ENCODE measurements at regions not wholly inside any gene's neighbourhood (a gene's known extent, or its start where the extent isn't known, plus 50 kb on each side); places are given as distances from the start of the nearest gene placed in this dataset.
A peak's percentile ranks its signal among the peaks of the same experiment; 100 is the strongest.

DNA sequence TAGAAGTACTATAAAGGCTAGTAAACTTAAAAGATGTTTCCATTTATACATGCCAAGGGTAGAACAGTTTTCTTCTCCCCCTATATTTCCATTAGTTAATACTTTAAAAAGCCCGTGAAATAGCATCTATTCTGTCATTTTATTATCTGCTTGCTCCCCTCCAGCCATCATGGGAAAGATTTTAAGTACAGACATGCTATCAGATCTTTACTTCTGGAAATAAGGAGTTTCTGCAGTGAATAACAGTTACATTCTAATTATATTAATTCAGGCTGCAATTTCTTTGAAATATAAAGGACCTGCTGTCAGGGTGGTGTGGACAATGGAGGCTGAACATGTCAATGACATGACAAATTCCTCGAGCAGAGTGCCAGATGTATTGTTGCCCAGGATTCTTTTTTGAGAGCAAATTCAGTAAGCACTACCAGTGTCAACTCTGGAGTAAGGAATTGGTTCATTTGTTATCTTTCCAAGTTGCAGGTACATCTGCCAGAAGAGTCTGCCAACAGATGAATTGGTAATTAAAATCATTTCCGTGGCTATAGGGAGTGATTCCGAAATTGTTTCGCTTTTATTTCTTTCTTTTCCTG, 151.3 kb downstream of the BTG1 start:
- H3K27me3 ChIP-seq (replicated peaks in 1 of 2; ENCODE audit: control insufficient read depth in 2 of 2, extremely low read depth in 1 of 2, insufficient read depth in 2 of 2, low read length in 1 of 2): no peaks in the 10 kb centered on the region
- Mint-ChIP-seq H3K4me3 (no peak overlapping the region), H3K9me3 (peaks cover 4 to 23% (median 7%) of the 10 kb centered on the region in 3 donors), H3K36me3 (peaks cover 14% of the 10 kb centered on the region), H3K27me3 (no peaks in the 10 kb centered on the region), H3K27ac (no peak overlapping the region), H3K4me1 (peaks cover 41 to 51% (median 44%) of the 10 kb centered on the region in 3 donors)
- H3K27ac ChIP-seq (ENCODE audit: low read length): no peak overlapping the region
- 83% methylated on average over 1 of the region's 5 CpGs for WGBS (ENCODE audit: insufficient coverage)
- H3K4me3 ChIP-seq (ENCODE audit: control insufficient read depth in 1 of 2, extremely low read depth in 1 of 2, low read length in 1 of 2): no peak overlapping the region
- DNase-seq (no peak), ATAC-seq (replicated peaks in 1 of 4) (no peak)
- no peaks in the 10 kb centered on the region for H3K9me3 ChIP-seq
- POLR2A ChIA-PET: interaction anchor here (0.5 to 0.6 kb wide), 2 partner anchors 80 to 141 kb away, joined by 3 to 5 read pairs; no protein-coding TSS in a partner anchor
- peaks cover 6 to 9% of the 10 kb centered on the region in 2 experiments for H3K4me1 ChIP-seq (ENCODE audit: control insufficient read depth in 1 of 2, extremely low read depth in 1 of 2, insufficient read depth in 2 of 2, low read length in 2 of 2)
- H3K36me3 ChIP-seq (ENCODE audit: control insufficient read depth in 2 of 2, extremely low read depth in 1 of 2, insufficient read depth in 1 of 2, low read length in 1 of 2): no peaks in the 10 kb centered on the region
- CTCF ChIA-PET: no interaction called here

- no peak overlapping the region for H3K27ac Mint-ChIP-seq
Observed at GRCh38 chr12:91993287-91994017, 152.2 kb downstream of the BTG1 start.

DNA sequence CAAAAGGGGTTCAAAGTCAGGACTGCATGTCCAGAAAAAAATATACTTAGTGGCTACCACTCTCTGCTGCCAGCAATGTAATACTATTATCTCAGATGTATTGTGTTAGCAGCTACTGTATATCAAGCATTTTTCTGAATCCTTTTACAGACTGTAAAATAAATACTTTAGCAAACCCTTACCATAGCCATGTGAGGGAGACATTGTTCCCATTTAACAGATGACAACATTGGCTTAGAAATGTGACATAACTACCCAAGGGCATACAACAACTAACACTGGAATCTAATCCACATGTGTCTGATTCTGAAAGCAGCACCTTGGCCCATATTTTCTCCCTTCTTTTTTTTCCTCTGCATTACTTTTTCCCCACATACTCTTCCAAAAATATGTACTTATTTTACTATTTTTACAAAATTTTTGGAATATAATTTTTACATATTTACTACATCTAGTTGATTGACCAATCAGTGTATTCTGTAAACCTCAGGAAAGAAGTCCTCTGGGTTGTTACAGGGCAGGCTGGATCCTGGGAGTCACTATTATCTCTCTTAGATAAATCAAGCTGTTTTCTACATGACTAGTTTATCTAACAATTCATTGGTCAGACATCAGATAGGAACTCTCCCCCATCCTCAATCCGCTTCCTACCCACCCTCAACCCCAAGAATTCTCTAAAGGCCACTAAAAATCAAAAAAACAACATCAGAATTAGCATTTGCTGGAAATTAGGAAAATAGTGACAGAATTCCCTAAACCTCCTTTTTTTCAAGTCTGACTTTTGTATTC, 154.1 kb downstream of the BTG1 start:
- Mint-ChIP-seq H3K27ac (peak overlapping the region; percentile 68 to 78), H3K4me1 (peaks cover 58 to 65% (median 62%) of the 10 kb centered on the region in 3 donors), H3K4me3 (no peak overlapping the region), H3K36me3 (peaks cover 12% of the 10 kb centered on the region), H3K9me3 (peaks cover 0 to 5% (median 0%) of the 10 kb centered on the region in 3 donors), H3K27me3 (no peaks in the 10 kb centered on the region)
- Histone ChIP-seq H3K27me3 (replicated peaks in 1 of 2; ENCODE audit: control insufficient read depth in 2 of 2, extremely low read depth in 1 of 2, insufficient read depth in 2 of 2, low read length in 1 of 2) (no peaks in the 10 kb centered on the region), H3K4me1 (ENCODE audit: control insufficient read depth in 1 of 2, extremely low read depth in 1 of 2, insufficient read depth in 2 of 2, low read length in 2 of 2) (peaks cover 6 to 9% of the 10 kb centered on the region in 2 experiments), H3K4me3 (ENCODE audit: control insufficient read depth in 1 of 2, extremely low read depth in 1 of 2, low read length in 1 of 2) (no peak overlapping the region), H3K9me3 (no peaks in the 10 kb centered on the region), H3K36me3 (ENCODE audit: control insufficient read depth in 2 of 2, extremely low read depth in 1 of 2, insufficient read depth in 1 of 2, low read length in 1 of 2) (no peaks in the 10 kb centered on the region), H3K27ac (ENCODE audit: low read length) (peak overlapping the region; percentile 15)
- POLR2A ChIA-PET: interaction anchor here (0.5 to 1.4 kb wide), 6 partner anchors 119 to 292 kb away, joined by 3 to 8 read pairs (median 4); partner anchors contain the start of gene BTG1 (in 1 of the 2)
- DNase-seq (peak in 1 of 35 experiments; percentile 71), ATAC-seq (replicated peaks in 1 of 4) (peak; percentile 50 to 86 (median 83))
- CTCF ChIA-PET: interaction anchor here (0.7 to 2.4 kb wide), 16 partner anchors 9 to 617 kb away, joined by 3 to 10 read pairs (median 4); partner anchors contain the start of gene BTG1 (in 1 of the 2)
- WGBS (ENCODE audit: insufficient coverage): no CpG with 5 or more reads among the region's 1 CpG

More at GRCh38 chr12:91993287-91994017, 152.2 kb downstream of the BTG1 start:
- peaks cover 3 to 18% (median 5%) of the 10 kb centered on the region in 3 donors for H3K9me3 Mint-ChIP-seq
- no peaks in the 10 kb centered on the region for H3K27me3 Mint-ChIP-seq
- WGBS (ENCODE audit: insufficient coverage): no CpG with 5 or more reads among the region's 6 CpGs
- Histone ChIP-seq H3K36me3 (ENCODE audit: control insufficient read depth in 2 of 2, extremely low read depth in 1 of 2, insufficient read depth in 1 of 2, low read length in 1 of 2) (no peaks in the 10 kb centered on the region), H3K27ac (ENCODE audit: low read length) (no peak overlapping the region), H3K9me3 (no peaks in the 10 kb centered on the region), H3K27me3 (replicated peaks in 1 of 2; ENCODE audit: control insufficient read depth in 2 of 2, extremely low read depth in 1 of 2, insufficient read depth in 2 of 2, low read length in 1 of 2) (no peaks in the 10 kb centered on the region), H3K4me3 (ENCODE audit: control insufficient read depth in 1 of 2, extremely low read depth in 1 of 2, low read length in 1 of 2) (no peak overlapping the region), H3K4me1 (ENCODE audit: control insufficient read depth in 1 of 2, extremely low read depth in 1 of 2, insufficient read depth in 2 of 2, low read length in 2 of 2) (peaks cover 6 to 9% of the 10 kb centered on the region in 2 experiments)
- DNase-seq (no peak), ATAC-seq (replicated peaks in 1 of 4) (no peak)
- no peak overlapping the region for H3K4me3 Mint-ChIP-seq
- CTCF ChIA-PET: no interaction called here
- POLR2A ChIA-PET: interaction anchor here in 1 of 2 donors (0.6 kb wide), 1 partner anchor 142 kb away, joined by 3 read pairs; no protein-coding TSS in a partner anchor
- H3K4me1 Mint-ChIP-seq: peaks cover 46 to 55% (median 48%) of the 10 kb centered on the region in 3 donors
- H3K36me3 Mint-ChIP-seq: peaks cover 13% of the 10 kb centered on the region

GRCh38 chr12:91990525-91990924, 155.1 kb downstream of the BTG1 start:
- H3K27me3 ChIP-seq (replicated peaks in 1 of 2; ENCODE audit: control insufficient read depth in 2 of 2, extremely low read depth in 1 of 2, insufficient read depth in 2 of 2, low read length in 1 of 2): no peaks in the 10 kb centered on the region
- no peak overlapping the region for H3K27ac ChIP-seq (ENCODE audit: low read length)
- peaks cover 6 to 9% of the 10 kb centered on the region in 2 experiments for H3K4me1 ChIP-seq (ENCODE audit: control insufficient read depth in 1 of 2, extremely low read depth in 1 of 2, insufficient read depth in 2 of 2, low read length in 2 of 2)
- H3K9me3 Mint-ChIP-seq: peaks cover 0 to 5% (median 0%) of the 10 kb centered on the region in 3 donors
- H3K36me3 Mint-ChIP-seq: peaks cover 12% of the 10 kb centered on the region
- H3K4me1 Mint-ChIP-seq: peaks cover 68 to 76% (median 73%) of the 10 kb centered on the region in 3 donors
- H3K36me3 ChIP-seq (ENCODE audit: control insufficient read depth in 2 of 2, extremely low read depth in 1 of 2, insufficient read depth in 1 of 2, low read length in 1 of 2): no peaks in the 10 kb centered on the region
- DNase-seq: no peak
- no peaks in the 10 kb centered on the region for H3K9me3 ChIP-seq
- no peak overlapping the region for H3K4me3 ChIP-seq (ENCODE audit: control insufficient read depth in 1 of 2, extremely low read depth in 1 of 2, low read length in 1 of 2)
- 100% methylated on average over 1 of the region's 2 CpGs for WGBS (ENCODE audit: insufficient coverage)
- H3K27ac Mint-ChIP-seq: peak overlapping the region; percentile 79 to 82
- peak overlapping the region in 1 of 3 donors; percentile 24 for H3K4me3 Mint-ChIP-seq
- POLR2A ChIA-PET: interaction anchor here (0.5 to 1.4 kb wide), 5 partner anchors 16 to 619 kb away, joined by 3 to 8 read pairs (median 4); no protein-coding TSS in a partner anchor
- no peak for ATAC-seq (replicated peaks in 1 of 4)
- CTCF ChIA-PET: interaction anchor here (0.5 to 2.4 kb wide), 15 partner anchors 8 to 618 kb away, joined by 3 to 10 read pairs (median 4); partner anchors contain the start of gene BTG1 (in 1 of the 2)
- no peaks in the 10 kb centered on the region for H3K27me3 Mint-ChIP-seq

DNA sequence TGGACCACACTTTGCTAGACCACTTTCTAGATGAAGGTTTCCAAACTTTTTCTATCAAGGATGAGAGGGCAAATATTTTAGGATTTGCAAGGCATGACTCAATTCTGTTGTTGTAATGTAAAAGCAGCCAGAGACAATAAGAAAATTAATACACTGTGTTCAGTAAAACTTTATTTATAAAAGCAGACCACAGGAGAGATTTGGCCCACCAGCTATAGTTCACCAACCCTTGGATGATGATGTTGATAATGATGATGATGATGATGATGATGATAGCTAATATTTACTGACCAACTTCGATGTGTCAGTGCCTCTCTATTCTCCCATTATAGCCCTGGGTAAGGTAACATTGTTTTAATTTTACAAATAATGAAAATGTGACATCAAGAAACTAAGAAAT, 156.5 kb downstream of the BTG1 start:
- H3K27ac Mint-ChIP-seq: peak overlapping the region in 1 of 2 donors; percentile 30
- CTCF ChIA-PET: no interaction called here
- peaks cover 0 to 5% (median 0%) of the 10 kb centered on the region in 3 donors for H3K9me3 Mint-ChIP-seq
- H3K4me1 Mint-ChIP-seq: peaks cover 74 to 81% (median 74%) of the 10 kb centered on the region in 3 donors
- no peak overlapping the region for H3K4me3 ChIP-seq (ENCODE audit: control insufficient read depth in 1 of 2, extremely low read depth in 1 of 2, low read length in 1 of 2)
- no peak overlapping the region for H3K4me3 Mint-ChIP-seq
- H3K9me3 ChIP-seq: no peaks in the 10 kb centered on the region
- no peaks in the 10 kb centered on the region for H3K27me3 ChIP-seq (replicated peaks in 1 of 2; ENCODE audit: control insufficient read depth in 2 of 2, extremely low read depth in 1 of 2, insufficient read depth in 2 of 2, low read length in 1 of 2)
- peaks cover 12% of the 10 kb centered on the region for H3K36me3 Mint-ChIP-seq
- POLR2A ChIA-PET: interaction anchor here in 1 of 2 donors (0.7 kb wide), 1 partner anchor 34 kb away, joined by 3 read pairs; no protein-coding TSS in a partner anchor
- no CpG with 5 or more reads among the region's 1 CpG for WGBS (ENCODE audit: insufficient coverage)
- no peak for DNase-seq
- no peak for ATAC-seq (replicated peaks in 1 of 4)
- no peak overlapping the region for H3K27ac ChIP-seq (ENCODE audit: low read length)
- H3K4me1 ChIP-seq (ENCODE audit: control insufficient read depth in 1 of 2, extremely low read depth in 1 of 2, insufficient read depth in 2 of 2, low read length in 2 of 2): peaks cover 6 to 9% of the 10 kb centered on the region in 2 experiments
- no peaks in the 10 kb centered on the region for H3K27me3 Mint-ChIP-seq
- no peaks in the 10 kb centered on the region for H3K36me3 ChIP-seq (ENCODE audit: control insufficient read depth in 2 of 2, extremely low read depth in 1 of 2, insufficient read depth in 1 of 2, low read length in 1 of 2)

Data from T-cell (primary cell).